ENCODE measurements at regions not wholly inside any gene's neighbourhood (a gene's known extent, or its start where the extent isn't known, plus 50 kb on each side); places are given as distances from the start of the nearest gene placed in this dataset.
"Not testable (repeated sequence)": the region's sequence is repeated elsewhere in the genome, so short reads cannot be mapped to it uniquely, and the experiment has no call there.

DNA sequence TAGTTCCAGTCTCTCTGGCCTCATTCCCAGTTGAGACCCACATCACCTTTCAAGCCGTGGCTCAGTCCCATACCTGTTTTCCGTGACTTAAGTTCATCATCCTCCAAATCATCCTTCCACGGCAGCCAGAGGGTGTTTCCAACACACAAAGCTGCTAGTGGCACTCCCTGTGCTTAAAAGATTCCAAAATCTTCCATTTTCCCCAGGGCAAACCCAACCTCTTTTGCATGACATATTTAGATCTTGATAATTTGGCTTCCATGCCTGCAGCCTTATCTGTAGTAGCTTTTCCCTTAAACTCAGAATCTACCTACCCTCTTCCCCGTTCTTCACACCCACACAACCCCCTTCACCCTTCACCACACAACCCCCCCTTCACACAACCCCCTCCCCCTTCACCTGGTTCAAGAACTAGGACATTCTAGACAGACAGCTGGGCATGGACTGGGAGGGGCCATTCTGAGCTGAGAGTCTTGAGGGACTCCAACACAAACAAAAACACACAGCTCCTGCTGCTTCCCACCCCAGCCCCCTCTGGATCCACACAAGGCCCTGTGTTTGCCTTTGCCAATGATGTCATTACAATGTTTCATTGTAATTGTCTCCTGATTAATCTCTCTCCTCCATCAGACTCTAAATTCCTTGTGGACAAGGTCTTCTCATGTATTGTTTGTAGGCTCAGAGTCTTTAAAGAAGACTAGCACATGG is 268.2 kb downstream of the SH3GL2 start:
- no peak for DNase-seq (ENCODE audit: low read depth in 2 of 2)

- no peak for DNase-seq (ENCODE audit: low read depth in 2 of 2)
Observed at GRCh38 chr9:17847908-17848307, 269.0 kb downstream of the SH3GL2 start.

DNA sequence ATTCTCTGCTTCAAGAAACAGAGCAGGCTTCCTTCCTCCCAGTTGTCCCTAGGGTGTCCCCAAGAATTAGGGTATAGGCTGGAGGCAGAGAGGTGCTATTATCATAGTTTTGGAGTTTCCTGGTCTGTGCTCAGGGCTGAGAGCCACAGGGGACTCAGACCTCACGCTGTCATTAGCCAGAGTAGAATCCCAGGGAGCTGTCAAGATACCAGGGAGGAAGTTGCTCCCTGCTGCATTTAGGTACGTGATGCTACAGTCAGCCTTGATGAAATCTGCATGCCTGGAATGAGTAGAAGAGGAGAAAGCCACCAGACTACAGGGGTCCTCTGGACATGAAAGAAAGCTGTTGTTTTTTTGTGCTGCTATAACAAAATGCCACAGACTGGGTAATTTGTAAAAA is 273.2 kb downstream of the SH3GL2 start:
- DNase-seq (ENCODE audit: low read depth in 2 of 2): no peak

DNA sequence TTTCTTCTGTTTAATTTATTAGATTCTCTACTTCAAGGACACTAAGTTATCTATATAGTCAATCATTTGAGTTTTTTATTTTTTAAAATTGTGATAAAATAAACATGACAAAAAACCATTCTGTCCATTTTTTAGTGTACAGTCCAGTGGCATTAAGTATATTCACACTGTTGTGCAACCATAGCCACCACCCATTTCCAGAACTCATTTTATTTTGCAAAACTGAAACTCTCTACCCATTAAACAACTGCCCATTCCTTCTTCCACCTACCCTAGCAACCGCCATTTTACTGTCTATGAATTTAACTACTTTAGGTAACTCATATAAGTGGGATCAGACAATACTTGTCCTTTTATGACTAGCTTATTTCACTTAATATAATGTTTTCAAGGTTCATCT is 275.6 kb downstream of the SH3GL2 start:
- no peak for DNase-seq (ENCODE audit: low read depth in 2 of 2)

- no peak for DNase-seq (ENCODE audit: low read depth in 2 of 2)
Observed at GRCh38 chr9:17856995-17857394, 278.1 kb downstream of the SH3GL2 start.

- no peak for DNase-seq (ENCODE audit: low read depth in 2 of 2)
Observed at GRCh38 chr9:17859228-17859627, 280.4 kb downstream of the SH3GL2 start.

DNA sequence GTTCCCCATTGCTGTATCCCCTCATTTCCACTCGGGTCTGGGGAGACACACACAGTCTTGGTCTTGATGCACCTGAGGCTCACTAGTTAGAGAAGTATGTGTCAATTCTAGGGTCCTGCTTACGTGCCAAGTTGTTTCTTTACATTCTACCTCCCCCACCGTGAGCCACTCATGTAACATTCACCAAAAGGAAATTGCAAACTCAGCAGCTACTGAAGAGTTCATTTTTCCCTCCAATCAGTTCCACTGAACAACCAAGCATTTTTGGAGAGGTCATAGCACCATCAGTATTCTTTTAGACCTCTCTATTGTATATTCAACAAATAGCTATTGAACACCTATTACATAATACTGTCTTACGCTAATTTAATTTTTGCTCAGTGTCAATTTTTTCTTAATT is 281.1 kb downstream of the SH3GL2 start:
- no peak for DNase-seq (ENCODE audit: low read depth in 2 of 2)

DNA sequence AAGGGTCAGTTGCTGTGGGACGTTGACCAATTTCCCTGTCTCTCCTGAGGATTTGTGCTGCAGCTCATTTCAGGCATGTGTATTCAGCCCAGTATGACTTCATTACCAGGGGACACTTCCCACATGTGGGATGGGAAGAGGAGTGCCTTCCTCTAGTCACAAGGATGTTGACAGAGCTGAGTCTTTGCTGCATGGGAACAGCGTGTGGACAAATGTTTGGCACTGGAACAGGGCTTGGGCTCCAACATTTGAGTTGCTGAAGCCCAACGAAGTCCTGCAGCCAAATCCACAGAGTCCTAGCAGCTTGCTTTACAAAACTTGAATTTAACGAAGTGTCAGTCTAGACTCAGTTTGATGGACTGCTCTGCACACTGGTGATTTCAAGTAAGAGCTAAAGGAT is 283.2 kb downstream of the SH3GL2 start:
- no peak for DNase-seq (ENCODE audit: low read depth in 2 of 2)

GRCh38 chr9:17862629-17863028 is 283.8 kb downstream of the SH3GL2 start:
- DNase-seq (ENCODE audit: low read depth in 2 of 2): no peak

DNA sequence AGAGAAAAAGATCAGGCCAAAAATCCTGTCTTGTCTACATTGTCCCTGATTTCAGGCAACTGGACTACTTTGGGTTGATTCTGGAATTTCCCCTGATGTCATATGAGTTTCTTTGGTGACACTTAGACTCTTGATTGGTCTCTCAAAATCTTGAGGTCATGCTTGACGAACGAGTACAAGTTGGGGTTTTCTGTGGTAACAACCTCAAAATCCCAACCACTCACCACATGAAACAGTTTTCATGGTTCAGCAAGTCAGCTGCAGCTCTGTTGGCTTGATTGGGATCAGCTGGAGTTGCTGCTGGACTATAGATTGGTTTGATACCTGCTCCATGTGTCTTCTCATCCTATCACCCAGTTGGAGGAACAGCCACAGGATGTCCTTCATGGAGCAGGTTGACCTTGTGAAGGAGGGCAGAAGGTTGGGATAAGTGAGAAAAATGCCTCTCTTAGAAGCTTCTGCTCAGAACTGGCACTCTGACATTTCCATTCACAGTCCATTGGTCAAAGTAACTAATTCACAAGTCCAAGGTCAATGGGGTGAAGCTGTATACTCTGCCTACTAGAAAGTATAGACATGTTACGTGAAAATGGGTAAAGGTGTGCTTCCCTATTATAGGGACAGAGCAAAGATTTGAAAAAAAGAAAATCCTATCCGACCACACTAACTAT is 284.5 kb downstream of the SH3GL2 start:
- DNase-seq (ENCODE audit: low read depth in 2 of 2): no peak

- DNase-seq (ENCODE audit: low read depth in 2 of 2): no peak
Observed at GRCh38 chr9:17863924-17864323, 285.1 kb downstream of the SH3GL2 start.

- no peak for DNase-seq (ENCODE audit: low read depth in 2 of 2)
Observed at GRCh38 chr9:17864951-17865350, 286.1 kb downstream of the SH3GL2 start.

GRCh38 chr9:17865881-17866280 is 287.0 kb downstream of the SH3GL2 start:
- no peak for DNase-seq (ENCODE audit: low read depth in 2 of 2)

DNA sequence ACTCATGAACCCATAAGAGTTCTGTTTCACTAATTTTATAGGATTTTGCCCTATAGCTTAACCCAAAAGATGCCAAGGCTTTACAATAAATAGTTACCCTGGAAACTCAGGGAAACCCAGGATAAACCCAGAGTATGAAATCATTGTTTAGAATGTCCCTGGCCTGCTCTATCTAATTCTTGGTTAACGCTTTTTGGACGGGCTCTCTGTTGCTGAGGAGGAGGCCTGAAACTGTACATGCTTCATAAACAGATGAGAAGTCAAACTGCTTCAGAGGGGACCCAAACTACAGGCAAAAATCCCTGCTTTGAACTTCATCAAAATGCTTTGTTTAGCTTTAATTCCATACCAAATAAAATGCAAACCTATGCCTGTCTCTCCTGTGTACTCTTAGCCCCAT is 291.9 kb downstream of the SH3GL2 start:
- no peak for DNase-seq (ENCODE audit: low read depth in 2 of 2)

GRCh38 chr9:17871213-17871890 is 292.5 kb downstream of the SH3GL2 start:
- no peak for DNase-seq (ENCODE audit: low read depth in 2 of 2)

GRCh38 chr9:17875886-17876285 is 297.0 kb downstream of the SH3GL2 start:
- DNase-seq (ENCODE audit: low read depth in 2 of 2): no peak

GRCh38 chr9:17876687-17877086 is 297.8 kb downstream of the SH3GL2 start:
- DNase-seq (ENCODE audit: low read depth in 2 of 2): no peak

DNA sequence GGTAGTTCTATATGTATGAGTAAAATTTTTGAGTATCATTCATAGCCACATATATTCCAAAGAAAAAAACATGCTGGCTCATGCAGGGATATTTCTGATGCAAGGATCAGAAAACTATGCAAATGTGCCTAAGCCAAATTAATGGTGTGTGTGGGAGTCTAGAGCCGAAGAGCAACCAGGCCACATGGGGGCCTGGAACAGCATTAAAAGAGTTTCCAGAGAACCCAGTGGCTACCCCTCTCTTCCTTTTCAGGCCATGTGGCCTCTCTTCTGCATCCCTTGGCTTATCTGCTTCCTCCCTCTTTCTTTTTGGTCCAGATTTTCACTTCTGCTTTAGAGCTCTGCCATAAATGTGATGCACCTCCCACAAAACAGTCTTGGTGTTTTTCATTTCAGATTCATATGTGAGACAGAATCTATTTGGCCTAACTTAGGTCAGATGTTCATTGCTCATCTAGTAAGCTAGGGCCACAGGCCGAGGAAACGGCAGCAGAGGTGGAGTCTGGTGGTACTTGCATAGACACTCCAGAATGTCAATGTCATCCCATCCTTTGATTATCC is 300.0 kb downstream of the SH3GL2 start:
- no peak for DNase-seq (ENCODE audit: low read depth in 2 of 2)

DNA sequence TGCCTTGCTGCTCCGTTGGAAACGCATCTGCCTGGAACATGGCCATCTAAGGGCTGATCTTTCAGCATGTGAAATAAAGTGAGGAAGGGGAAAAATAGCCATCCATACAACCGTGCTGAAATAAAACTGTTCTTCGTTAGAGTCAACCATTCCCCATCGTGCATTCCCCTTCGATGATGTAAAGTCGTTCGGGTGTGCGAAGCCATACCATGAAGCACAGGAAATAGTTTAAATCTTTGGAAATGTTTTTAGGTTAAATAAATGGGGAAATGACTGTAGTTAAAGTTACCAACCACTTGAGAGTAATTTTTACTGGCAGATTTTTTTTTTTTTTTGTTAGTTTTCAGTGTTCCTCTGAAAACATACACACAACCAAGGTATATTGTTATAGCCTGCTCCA is 302.5 kb downstream of the SH3GL2 start:
- DNase-seq (ENCODE audit: low read depth in 2 of 2): peak in 1 of 2 experiments; percentile 1

GRCh38 chr9:17882688-17883594 is 304.1 kb downstream of the SH3GL2 start:
- DNase-seq (ENCODE audit: low read depth in 2 of 2): no peak

DNA sequence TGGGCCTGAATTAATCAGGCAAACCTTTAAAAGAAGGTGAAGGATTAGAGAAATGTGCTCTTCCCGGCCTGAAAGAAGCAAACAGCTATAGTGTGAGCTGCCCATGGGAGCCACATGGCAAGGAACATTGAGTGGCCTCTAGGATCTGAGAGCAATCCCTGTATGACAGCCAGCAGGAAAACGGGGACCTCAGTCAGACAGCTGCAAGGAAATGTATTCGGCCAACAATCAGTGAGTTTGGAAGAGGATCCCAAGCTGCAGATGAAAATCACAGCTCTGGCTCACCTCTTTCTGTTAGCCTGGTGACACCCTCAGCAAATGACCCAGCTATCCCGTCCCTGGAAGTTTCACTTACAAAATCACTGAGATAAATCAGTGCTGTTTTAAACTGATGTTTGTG is 309.2 kb downstream of the SH3GL2 start:
- DNase-seq (ENCODE audit: low read depth in 2 of 2): no peak

- DNase-seq (ENCODE audit: low read depth in 2 of 2): not testable (repeated sequence)
Observed at GRCh38 chr9:17888964-17889363, 310.1 kb downstream of the SH3GL2 start.
